Mesenchymal stem cell (in vitro differentiated cells and primary cell): ENCODE measurements at regions not wholly inside any gene's neighbourhood (a gene's known extent, or its start where the extent isn't known, plus 50 kb on each side); places are given as distances from the start of the nearest gene placed in this dataset.

Experiments used
- DNase-seq: peaks from one replicate; pipeline ENCODE4 v3.0.0-alpha.2; 2013
- H2AFZ ChIP-seq: one replicate; pipeline ENCODE4 v1.6.1; 2013; ENCODE audit warnings: low read depth, mild to moderate bottlenecking, control low read depth, inconsistent platforms, low read length, moderate library complexity
- H2AK5ac ChIP-seq: 2 replicates; pipeline ENCODE4 v1.6.1; 2013; ENCODE audit warnings: low read length, moderate library complexity, mild to moderate bottlenecking, inconsistent platforms; ENCODE audit not compliant: severe bottlenecking
- H2BK120ac ChIP-seq: one replicate; pipeline ENCODE4 v1.6.1; 2013; ENCODE audit warnings: low read depth, mild to moderate bottlenecking, inconsistent platforms, low read length, moderate library complexity
- H2BK12ac ChIP-seq, 2 experiments: one replicate each; pipeline ENCODE4 v1.6.1; 2013; ENCODE audit warnings: inconsistent platforms in 2 of 2, low read length in 2 of 2, mild to moderate bottlenecking in 2 of 2, moderate library complexity in 2 of 2, control low read depth in 1 of 2
- H2BK15ac ChIP-seq: one replicate; pipeline ENCODE4 v1.6.1; 2013; ENCODE audit warnings: mild to moderate bottlenecking, low read depth, inconsistent platforms; ENCODE audit not compliant: poor library complexity, severe bottlenecking
- H2BK5ac ChIP-seq: 2 replicates; pipeline ENCODE4 v1.6.1; 2013; ENCODE audit warnings: low read depth, mild to moderate bottlenecking, low read length, control low read depth, inconsistent platforms; ENCODE audit not compliant: poor library complexity, severe bottlenecking
- H3K14ac ChIP-seq, 2 experiments: one replicate each; pipeline ENCODE4 v1.6.1; 2013; ENCODE audit warnings: inconsistent platforms in 2 of 2, low read length in 2 of 2, control low read depth in 1 of 2, mild to moderate bottlenecking in 1 of 2, moderate library complexity in 1 of 2
- H3K18ac ChIP-seq, 2 experiments: one replicate each; pipeline ENCODE4 v1.6.1; 2013; ENCODE audit warnings: inconsistent platforms in 2 of 2, low read length in 2 of 2, control low read depth in 1 of 2, low read depth in 1 of 2, mild to moderate bottlenecking in 1 of 2
- H3K23ac ChIP-seq, 2 experiments: one replicate each; pipeline ENCODE4 v1.6.1; 2013; ENCODE audit warnings: inconsistent platforms in 2 of 2, low read length in 2 of 2, mild to moderate bottlenecking in 2 of 2, moderate library complexity in 2 of 2, control low read depth in 1 of 2
- H3K27ac ChIP-seq: 2 replicates; pipeline ENCODE4 v1.5.1; 2013; ENCODE audit warnings: mild to moderate bottlenecking, moderate library complexity, low read length, control low read depth, inconsistent platforms; ENCODE audit not compliant: poor library complexity, severe bottlenecking
- H3K27me3 ChIP-seq, 2 experiments: 2 replicates each; pipeline versions ENCODE4 v1.6.1 to v1.7.0; 2013; ENCODE audit warnings: low read length in 2 of 2, mild to moderate bottlenecking in 2 of 2, moderate library complexity in 2 of 2, control low read depth in 1 of 2, inconsistent platforms in 1 of 2; ENCODE audit not compliant: control insufficient read depth in 1 of 2, insufficient read depth in 1 of 2
- H3K36me3 ChIP-seq, 2 experiments: 2 replicates each; pipeline versions ENCODE4 v1.6.1 to v1.7.0; 2013; ENCODE audit warnings: low read length in 2 of 2, control low read depth in 1 of 2, inconsistent platforms in 1 of 2, low read depth in 1 of 2, mild to moderate bottlenecking in 1 of 2; ENCODE audit not compliant: insufficient read depth in 2 of 2, control insufficient read depth in 1 of 2
- H3K4ac ChIP-seq, 2 experiments: one replicate each; pipeline ENCODE4 v1.6.1; 2013; ENCODE audit warnings: inconsistent platforms in 2 of 2, low read length in 2 of 2, mild to moderate bottlenecking in 2 of 2, moderate library complexity in 2 of 2, control low read depth in 1 of 2, low read depth in 1 of 2
- H3K4me1 ChIP-seq: 2 replicates; pipeline ENCODE4 v1.6.1; 2013; ENCODE audit warnings: low read depth, low read length, control low read depth; ENCODE audit not compliant: control insufficient read depth, insufficient read depth
- H3K4me2 ChIP-seq: 2 replicates; pipeline ENCODE4 v1.6.1; 2013; ENCODE audit warnings: low read length, mild to moderate bottlenecking, inconsistent platforms; ENCODE audit not compliant: poor library complexity, severe bottlenecking
- H3K4me3 ChIP-seq, 2 experiments: 2 replicates each; pipeline versions ENCODE4 v1.5.1 to v1.7.0; 2013; ENCODE audit warnings: low read length in 2 of 2, mild to moderate bottlenecking in 2 of 2, control low read depth in 1 of 2, low read depth in 1 of 2; ENCODE audit not compliant: insufficient read depth in 1 of 2
- H3K79me1 ChIP-seq: replicated peaks from 2 replicates; pipeline ENCODE4 v1.6.1; 2013; ENCODE audit warnings: mild to moderate bottlenecking, control low read depth, low read length, inconsistent platforms; ENCODE audit not compliant: poor library complexity, severe bottlenecking
- H3K9ac ChIP-seq: 2 replicates; pipeline ENCODE4 v1.7.0; 2013; ENCODE audit warnings: mild to moderate bottlenecking, low read length, moderate library complexity
- H3K9me3 ChIP-seq: 2 replicates; pipeline ENCODE4 v1.7.0; 2013; ENCODE audit warnings: mild to moderate bottlenecking, low read length; ENCODE audit not compliant: control insufficient read depth
- H4K8ac ChIP-seq: one replicate; pipeline ENCODE4 v1.6.1; 2013; ENCODE audit warnings: inconsistent platforms, mild to moderate bottlenecking, low read length, moderate library complexity
- H4K91ac ChIP-seq: one replicate; pipeline ENCODE4 v1.6.1; 2013; ENCODE audit warnings: mild to moderate bottlenecking, low read length, inconsistent platforms
- WGBS: methylation state at CpG from one replicate; pipeline ENCODE4 v1.1.7; 2013; ENCODE audit warnings: mixed read lengths; 5-methylcytosine and 5-hydroxymethylcytosine counted together

DNA sequence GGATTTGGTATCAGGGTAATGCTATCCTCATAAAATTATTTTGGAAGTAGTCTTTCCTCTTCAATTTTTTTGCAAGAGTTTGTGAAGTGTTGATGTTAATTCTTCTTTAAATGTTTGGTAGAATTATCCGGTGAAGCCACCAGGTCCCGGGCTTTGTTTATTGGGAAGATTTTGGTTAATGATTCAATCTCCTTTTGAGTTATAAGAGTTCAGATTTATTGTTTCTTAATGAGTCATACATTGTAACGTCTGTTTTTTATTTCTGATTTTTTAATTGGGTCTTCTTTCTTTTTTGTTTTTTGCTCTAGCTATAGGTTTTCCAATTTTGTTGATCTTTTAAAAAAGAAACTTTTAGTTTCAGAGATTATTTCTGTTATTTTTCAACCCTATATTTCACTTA is 412.3 kb downstream of the PDGFC start:
- H3K4me3 ChIP-seq: no peak overlapping the region
- H4K91ac ChIP-seq: no peak overlapping the region
- H3K14ac ChIP-seq: no peak overlapping the region
- H2BK12ac ChIP-seq: no peak overlapping the region
- H2AFZ ChIP-seq: no peak overlapping the region
- no peak overlapping the region for H2BK15ac ChIP-seq
- 7% methylated on average over 2 of the region's 3 CpGs for WGBS
- H2BK120ac ChIP-seq: no peak overlapping the region
- no peak overlapping the region for H2BK5ac ChIP-seq
- no peak overlapping the region for H3K18ac ChIP-seq
- DNase-seq: no peak
- no peak overlapping the region for H2AK5ac ChIP-seq
- no peak overlapping the region for H4K8ac ChIP-seq
- no peak overlapping the region for H3K4me2 ChIP-seq
- peaks cover 12% of the 10 kb centered on the region for H3K4me1 ChIP-seq
- H3K9me3 ChIP-seq: peaks cover 6% of the 10 kb centered on the region
- no peak overlapping the region for H3K9ac ChIP-seq
- no peaks in the 10 kb centered on the region for H3K79me1 ChIP-seq
- H3K23ac ChIP-seq: no peak overlapping the region
- no peaks in the 10 kb centered on the region for H3K27me3 ChIP-seq
- no peak overlapping the region for H3K4ac ChIP-seq
- H3K36me3 ChIP-seq: no peaks in the 10 kb centered on the region
- no peak overlapping the region for H3K27ac ChIP-seq

- Histone ChIP-seq H3K4me2 (no peak overlapping the region), H2BK5ac (no peak overlapping the region), H3K27ac (no peak overlapping the region), H3K4ac (peak overlapping the region in 1 of 2 experiments; percentile 40), H2BK15ac (peak overlapping the region; percentile 39), H3K18ac (peak overlapping the region in 1 of 2 experiments; percentile 91), H3K23ac (peak overlapping the region in 1 of 2 experiments; percentile 48), H3K4me3 (no peak overlapping the region), H3K79me1 (no peaks in the 10 kb centered on the region), H3K27me3 (no peaks in the 10 kb centered on the region), H3K9me3 (peaks cover 6% of the 10 kb centered on the region), H4K91ac (no peak overlapping the region), H2BK120ac (no peak overlapping the region), H4K8ac (peak overlapping the region; percentile 15), H2BK12ac (peak overlapping the region in 1 of 2 experiments; percentile 63), H3K36me3 (no peaks in the 10 kb centered on the region), H2AFZ (peak overlapping the region; percentile 63), H2AK5ac (no peak overlapping the region), H3K14ac (peak overlapping the region in 1 of 2 experiments; percentile 61), H3K4me1 (peaks cover 12% of the 10 kb centered on the region), H3K9ac (no peak overlapping the region)
- no peak for DNase-seq
- WGBS: 89% methylated on average over 7 of the region's 7 CpGs
Measured at GRCh38 chr4:156558373-156559025, 413.1 kb downstream of the PDGFC start.

GRCh38 chr4:156557920-156558319 is 413.7 kb downstream of the PDGFC start:
- Histone ChIP-seq H4K91ac (peak overlapping the region; percentile 55), H2BK12ac (peak overlapping the region in 1 of 2 experiments; percentile 60), H3K4me3 (no peak overlapping the region), H3K4me1 (peaks cover 12% of the 10 kb centered on the region), H3K9ac (no peak overlapping the region), H2BK120ac (no peak overlapping the region), H4K8ac (peak overlapping the region; percentile 0), H3K36me3 (no peaks in the 10 kb centered on the region), H3K79me1 (no peaks in the 10 kb centered on the region), H3K23ac (no peak overlapping the region), H3K27ac (no peak overlapping the region), H2AFZ (no peak overlapping the region), H3K4ac (no peak overlapping the region), H2AK5ac (no peak overlapping the region), H3K9me3 (peaks cover 6% of the 10 kb centered on the region), H3K27me3 (no peaks in the 10 kb centered on the region), H2BK15ac (no peak overlapping the region), H3K4me2 (no peak overlapping the region), H3K14ac (no peak overlapping the region), H3K18ac (peak overlapping the region in 1 of 2 experiments; percentile 25), H2BK5ac (no peak overlapping the region)
- WGBS: 99% methylated on average over 3 of the region's 3 CpGs
- no peak for DNase-seq

DNA sequence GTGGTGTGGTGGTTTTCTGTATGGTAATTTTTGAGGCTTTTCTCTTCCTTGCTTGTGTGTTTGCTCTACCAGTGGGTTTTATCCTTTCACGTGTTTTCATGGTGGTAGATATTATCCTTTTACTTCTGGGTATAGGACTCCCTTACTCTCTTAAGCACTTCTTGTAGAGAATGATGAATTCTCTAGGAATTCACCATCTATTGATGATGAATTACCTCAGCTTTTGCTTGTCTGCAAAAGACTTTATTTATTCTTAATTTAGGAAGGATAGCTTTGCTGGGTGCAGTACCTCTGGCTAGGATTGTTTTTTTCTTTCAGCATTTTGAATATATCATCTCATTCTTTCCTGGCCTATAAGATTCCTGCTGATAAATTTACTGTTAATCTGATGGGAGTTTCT is 415.3 kb downstream of the PDGFC start:
- H3K9ac ChIP-seq: no peak overlapping the region

More for the DNA sequence above, 415.3 kb downstream of the PDGFC start:
- H3K4me3 ChIP-seq: no peak overlapping the region
- H3K14ac ChIP-seq: no peak overlapping the region
- no peak overlapping the region for H4K8ac ChIP-seq
- H3K79me1 ChIP-seq: no peaks in the 10 kb centered on the region
- peaks cover 6% of the 10 kb centered on the region for H3K9me3 ChIP-seq
- DNase-seq: no peak
- no peaks in the 10 kb centered on the region for H3K36me3 ChIP-seq
- H2AK5ac ChIP-seq: no peak overlapping the region
- H3K27ac ChIP-seq: no peak overlapping the region
- H2BK15ac ChIP-seq: no peak overlapping the region
- H2BK120ac ChIP-seq: no peak overlapping the region
- WGBS: no CpG with 5 or more reads among the region's 1 CpG
- no peak overlapping the region for H3K18ac ChIP-seq
- H2BK12ac ChIP-seq: no peak overlapping the region
- no peak overlapping the region for H2AFZ ChIP-seq
- H4K91ac ChIP-seq: no peak overlapping the region
- no peak overlapping the region for H3K23ac ChIP-seq
- peaks cover 12% of the 10 kb centered on the region for H3K4me1 ChIP-seq
- no peak overlapping the region for H3K4ac ChIP-seq
- no peaks in the 10 kb centered on the region for H3K27me3 ChIP-seq
- H2BK5ac ChIP-seq: no peak overlapping the region
- no peak overlapping the region for H3K4me2 ChIP-seq
